ENCODE measurements at regions not wholly inside any gene's neighbourhood (a gene's known extent, or its start where the extent isn't known, plus 50 kb on each side); places are given as distances from the start of the nearest gene placed in this dataset.
"Not testable (repeated sequence)": the region's sequence is repeated elsewhere in the genome, so short reads cannot be mapped to it uniquely, and the experiment has no call there.

DNA sequence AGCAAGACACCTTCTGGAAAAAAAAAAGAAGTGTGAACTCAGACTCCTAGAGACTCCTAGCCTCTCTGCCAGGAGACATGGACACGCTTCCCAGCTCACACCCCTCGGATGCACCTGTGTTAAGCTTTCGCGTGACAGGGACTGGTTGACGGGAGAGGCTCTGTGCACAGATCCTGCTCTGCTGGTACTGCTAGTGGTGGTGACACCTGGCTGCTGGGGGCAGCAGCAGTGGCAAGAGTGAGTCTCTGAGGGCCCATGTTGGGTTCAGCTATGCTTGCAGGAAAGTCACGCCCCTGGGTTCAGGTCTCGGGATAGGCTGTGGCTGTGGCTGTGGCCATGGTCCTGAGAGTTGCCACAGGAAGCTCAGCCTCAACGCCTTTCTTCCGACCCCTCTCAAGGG, 81.1 kb downstream of the XRCC2 start:
- intact Hi-C loops (cut with DNase I): no loop called here

DNA sequence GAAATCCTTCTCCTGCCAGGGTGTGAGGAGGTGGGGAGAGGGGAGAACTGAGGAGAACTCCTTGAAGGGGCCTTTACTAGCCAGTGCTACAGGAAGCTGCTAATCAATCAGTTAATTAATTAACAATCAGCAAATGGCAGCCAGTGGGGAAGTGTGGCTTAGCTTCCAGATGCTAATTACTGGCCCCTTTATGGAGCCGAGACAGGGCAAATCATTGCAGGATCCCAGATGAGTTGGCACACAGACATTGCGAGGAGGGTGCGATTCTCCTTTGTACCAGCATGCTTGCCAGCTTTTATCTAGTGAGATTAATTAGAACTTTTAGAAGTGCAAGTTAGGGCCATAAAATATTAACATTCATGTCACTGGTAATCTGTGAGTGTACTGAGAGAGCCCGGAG, 84.0 kb downstream of the XRCC2 start:
- intact Hi-C loops (cut with DNase I): no loop called here
- DNase-seq: peak in 1 of 42 donors; percentile 19

More for the DNA sequence above, 81.1 kb downstream of the XRCC2 start:
- no peak for DNase-seq

DNA sequence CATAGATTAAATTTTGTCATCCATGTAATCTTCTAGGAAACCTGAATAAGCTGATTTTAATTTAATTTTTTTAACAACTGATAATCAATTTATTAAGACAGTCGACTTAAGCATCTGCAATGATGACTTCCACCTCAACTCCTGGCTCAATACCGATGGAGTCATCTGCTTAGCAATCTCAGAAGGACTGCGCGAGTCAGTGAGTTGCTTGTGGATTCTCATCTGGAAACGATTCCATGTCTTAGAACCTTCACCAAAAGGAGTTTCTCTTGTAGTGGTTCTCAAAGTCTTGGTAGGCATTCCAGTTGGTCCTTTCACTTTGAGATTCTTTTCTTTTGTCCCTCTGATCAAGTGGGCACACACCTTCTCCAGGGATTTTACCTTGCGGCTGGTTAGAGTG, 85.5 kb downstream of the XRCC2 start:
- intact Hi-C loops (cut with DNase I): no loop called here
- DNase-seq: no peak

DNA sequence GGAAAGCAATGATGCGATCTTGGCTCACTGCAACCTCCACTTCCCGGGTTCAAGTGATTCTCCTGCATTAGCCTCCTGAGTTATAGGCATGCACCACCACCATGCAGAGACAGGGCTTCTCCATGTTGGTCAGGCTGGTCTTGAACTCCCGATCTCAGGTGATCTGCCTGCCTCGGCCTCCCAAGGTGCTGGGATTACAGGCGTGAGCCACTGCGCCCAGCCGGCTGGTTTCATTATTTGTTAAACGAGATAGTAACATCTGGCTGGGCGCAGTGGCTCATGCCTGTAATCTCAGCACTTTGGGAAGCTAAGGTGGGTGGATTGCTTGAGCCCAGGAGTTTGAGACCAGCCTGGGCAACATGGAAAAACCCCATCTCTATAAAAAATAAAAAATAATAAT, 86.1 kb downstream of the XRCC2 start:
- DNase-seq; intact Hi-C loops (cut with DNase I): not testable (repeated sequence)

DNA sequence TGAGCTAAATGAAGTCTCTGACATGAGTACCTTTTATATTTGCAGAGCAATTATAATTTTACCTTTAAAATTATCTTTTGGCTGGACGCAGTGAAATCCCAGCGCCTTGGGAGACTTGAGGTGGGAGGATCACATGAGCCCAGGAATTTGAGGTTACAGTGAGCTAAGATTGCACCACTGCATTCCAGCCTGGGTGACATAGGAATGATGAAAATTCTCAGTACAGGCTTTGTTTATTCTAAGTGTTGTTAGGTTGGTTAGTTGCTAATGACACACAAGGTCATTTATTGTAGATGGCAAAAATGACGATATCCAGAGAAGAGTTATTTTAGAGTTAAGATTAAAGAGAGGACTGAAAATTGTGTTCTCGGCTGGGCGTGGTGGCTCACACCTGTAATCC, 87.6 kb downstream of the XRCC2 start:
- no peak for DNase-seq
- intact Hi-C loops (cut with DNase I): no loop called here

DNA sequence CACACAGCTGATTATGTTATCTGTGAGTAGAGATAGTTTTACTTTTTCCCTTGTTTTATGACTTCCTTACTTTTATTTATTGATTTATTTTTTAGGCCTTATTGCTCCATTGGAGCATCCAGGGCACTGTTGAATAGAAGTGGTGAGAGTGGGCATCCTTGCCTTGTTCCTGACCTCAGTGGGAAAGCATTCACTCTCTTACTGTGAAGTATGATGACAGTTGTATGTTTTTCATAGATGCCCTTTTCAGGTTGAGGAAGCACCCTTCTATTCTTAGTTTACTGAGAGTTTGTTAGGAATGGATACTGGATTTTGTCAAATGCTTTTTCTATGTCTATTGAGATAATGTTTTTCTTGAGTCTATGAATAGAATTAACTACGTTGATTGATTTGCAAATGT, 88.6 kb downstream of the XRCC2 start:
- no peak for DNase-seq
- intact Hi-C loops (cut with DNase I): no loop called here

DNA sequence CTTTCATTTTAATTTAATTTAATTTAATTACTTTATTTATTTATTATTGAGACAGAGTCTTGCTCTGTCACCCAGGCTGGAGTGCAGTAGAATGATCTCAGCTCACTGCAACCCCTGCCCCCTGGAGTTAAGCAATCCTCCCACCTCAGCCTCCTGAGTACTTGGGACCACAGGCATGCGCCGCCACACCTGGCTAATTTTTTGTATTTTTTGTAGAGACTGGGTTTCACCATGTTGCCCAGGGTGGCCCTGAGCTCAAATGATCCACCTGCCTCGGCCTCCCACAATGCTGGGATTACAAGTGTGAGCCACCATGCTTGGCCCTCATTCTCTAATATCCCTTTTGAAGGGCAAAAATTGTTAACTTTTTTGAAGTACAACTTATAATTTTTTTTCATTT, 92.9 kb downstream of the XRCC2 start:
- intact Hi-C loops (cut with DNase I): no loop called here
- DNase-seq: peak in 1 of 42 donors; percentile 20

DNA sequence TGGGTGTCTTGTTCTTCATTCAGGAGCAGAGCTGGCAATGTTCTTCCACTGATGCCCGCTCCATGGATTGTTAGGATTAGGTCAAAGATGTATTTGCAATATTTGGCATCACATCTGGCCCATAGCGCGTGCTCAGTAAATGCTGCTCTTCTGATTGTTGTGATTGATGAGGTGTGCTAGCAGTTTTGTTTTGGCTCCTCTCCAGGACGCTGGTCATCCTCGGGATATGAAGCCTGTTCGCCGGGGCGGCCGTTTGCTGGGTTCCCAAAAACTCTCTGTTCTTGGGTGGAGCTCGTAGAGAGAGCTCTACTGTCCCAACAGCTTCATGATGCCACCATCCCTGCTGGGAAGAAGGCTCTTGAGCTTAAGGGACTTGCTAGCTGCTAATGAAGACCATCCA, 96.9 kb downstream of the XRCC2 start:
- intact Hi-C loops (cut with DNase I): no loop called here
- peak in 1 of 42 donors; percentile 15 for DNase-seq

DNA sequence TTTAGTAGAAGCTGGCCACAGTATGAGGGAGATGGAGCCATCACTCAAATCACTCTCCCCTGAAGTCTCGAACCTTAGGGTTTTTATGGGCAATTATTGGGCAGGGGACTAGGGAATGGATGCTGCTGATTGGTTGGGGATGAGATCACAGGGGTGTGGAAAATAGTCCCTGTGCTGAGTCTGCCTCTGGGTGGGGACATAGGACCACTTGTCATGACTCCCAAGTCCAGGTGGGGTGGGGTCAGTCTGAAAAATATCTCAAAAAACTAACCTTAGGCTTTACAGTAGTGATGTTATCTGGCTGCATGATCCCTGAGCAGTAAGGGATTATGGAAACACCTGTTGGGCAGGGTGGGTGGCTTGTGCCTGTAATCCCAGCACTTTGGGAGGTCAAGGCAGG, 98.6 kb downstream of the XRCC2 start:
- intact Hi-C loops (cut with DNase I): no loop called here
- no peak for DNase-seq

DNA sequence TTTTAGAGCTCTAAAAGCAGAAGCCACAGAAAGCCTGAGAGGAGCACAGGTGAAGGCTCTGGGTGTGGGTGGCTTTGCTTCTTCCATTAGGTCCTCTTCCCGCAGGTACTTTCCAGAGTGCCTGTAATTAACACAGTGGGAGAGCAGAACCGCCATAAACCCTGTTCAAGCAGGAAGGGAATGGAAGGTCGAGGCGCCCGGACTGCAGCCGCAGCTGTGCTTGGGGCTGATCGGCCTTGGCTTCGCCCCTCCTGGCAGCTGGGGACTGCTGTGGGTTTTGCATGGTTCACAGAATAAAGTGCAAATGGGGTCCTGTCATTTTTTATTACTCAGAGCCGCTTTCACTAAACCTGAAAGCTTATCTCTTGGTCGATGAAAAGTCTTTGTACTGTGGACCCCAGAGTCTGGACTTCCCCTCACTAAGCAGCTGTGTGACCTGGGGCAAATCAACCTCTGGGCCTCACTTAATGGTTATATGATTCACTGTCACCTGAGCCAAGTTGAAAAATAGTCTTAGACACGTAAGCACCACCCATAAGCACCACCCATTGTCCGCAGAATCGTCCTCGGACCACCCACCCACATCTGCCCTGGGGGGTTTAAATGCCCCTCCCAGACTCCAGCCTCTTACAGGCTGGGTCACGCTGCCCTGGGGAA, 100.9 kb downstream of the XRCC2 start:
- no peak for DNase-seq

DNA sequence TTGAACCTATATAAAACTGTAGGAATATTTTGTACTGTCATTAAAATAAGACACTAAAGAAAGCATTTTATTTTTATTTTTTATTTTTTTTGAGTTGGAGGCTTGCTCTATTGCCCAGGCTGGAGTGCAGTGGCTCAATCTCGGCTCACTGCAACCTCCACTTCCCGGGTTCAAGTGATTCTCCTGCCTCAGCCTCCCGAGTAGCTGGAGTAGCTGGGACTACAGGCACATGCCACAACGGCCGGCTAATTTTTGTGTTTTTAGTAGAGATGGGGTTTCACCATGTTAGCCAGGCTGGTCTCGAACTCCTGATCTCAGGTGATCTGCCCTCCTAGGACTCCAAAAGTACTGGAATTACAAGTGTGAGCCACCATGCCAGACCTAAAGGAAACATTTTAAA, 102.8 kb downstream of the XRCC2 start:
- intact Hi-C loops (cut with DNase I); DNase-seq: not testable (repeated sequence)

More for the DNA sequence above, 100.9 kb downstream of the XRCC2 start:
- intact Hi-C loops (cut with DNase I): no loop called here

DNA sequence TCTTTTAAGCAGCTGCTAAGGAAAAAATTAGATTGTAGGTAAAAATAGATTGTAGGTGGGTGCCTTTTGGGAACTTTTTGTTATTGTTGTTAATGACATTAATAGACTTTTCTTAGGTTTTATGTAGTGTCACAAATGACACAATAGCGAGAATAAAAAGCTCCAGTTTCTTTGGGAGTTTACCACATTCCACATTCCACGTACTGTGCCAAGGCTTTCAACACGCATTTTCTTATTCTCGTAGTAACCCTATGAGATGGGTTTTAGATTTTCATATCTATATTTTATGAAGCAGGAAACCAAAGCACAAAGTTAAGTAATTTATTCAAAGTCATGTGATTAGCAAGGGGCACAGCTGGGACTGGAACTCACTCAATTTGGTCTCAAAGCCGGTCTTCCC, 103.8 kb downstream of the XRCC2 start:
- intact Hi-C loops (cut with DNase I): no loop called here

DNA sequence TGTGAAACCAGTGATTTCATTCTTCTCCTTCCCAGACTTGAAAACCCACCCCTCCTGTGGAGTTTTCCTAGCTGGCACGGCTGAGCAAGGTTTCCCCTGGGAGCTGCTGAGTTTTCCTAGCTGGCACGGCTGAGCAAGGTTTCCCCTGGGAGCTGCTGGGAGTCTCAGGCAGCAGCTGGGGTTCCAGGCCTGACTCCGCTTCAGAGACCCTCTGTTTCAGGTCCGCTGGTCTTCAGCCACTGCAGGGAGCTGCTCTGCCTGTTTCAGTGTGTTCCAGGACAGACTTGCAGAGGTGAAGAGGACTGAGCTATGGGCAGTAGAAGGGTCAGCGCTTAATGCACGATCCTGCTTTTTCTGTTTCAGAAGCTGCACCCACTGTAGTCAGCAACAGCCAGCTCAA, 104.9 kb downstream of the XRCC2 start:
- intact Hi-C loops (cut with DNase I): no loop called here
- peak in 1 of 42 donors; percentile 12 for DNase-seq

More for the DNA sequence above, 103.8 kb downstream of the XRCC2 start:
- DNase-seq: no peak

DNA sequence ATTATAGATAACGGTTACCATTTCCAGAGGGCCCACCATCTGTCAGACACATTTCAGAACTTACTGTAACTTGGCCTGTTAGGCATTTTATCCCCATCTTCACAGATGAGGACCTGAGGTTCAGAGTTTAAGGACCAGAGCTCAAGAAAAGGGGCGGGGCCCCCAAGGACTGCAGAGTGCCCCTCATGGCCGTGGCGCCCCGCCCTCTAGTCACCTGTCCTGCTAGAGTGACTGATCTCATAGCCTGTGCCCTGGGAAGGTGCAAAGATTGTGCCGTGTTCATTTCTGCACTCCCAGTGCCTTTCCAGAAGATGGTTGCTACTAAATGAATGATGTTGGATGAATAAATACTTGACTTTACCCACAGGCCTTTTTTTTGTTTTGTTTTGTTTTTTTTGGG, 107.0 kb downstream of the XRCC2 start:
- DNase-seq: no peak
- intact Hi-C loops (cut with DNase I): no loop called here

DNA sequence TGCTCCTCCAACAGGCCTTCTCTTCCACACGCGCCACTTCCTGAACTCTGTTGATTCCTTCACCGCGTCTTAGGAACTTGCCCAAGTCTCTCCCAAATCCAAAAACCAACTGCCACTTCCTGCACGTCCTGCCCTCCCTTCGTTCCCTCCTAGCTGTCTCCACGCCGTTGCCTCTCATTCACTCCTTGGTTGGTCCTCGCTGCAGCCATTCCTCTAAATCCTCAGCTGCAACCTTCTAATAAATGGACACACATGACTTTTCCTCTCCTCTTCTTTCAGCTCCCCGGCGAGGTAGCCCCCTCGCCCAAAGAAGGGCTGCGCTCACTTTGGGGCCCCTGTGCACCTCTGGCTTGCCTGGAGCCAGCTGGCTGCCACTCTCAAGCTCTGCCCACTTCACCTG, 110.2 kb downstream of the XRCC2 start:
- intact Hi-C loops (cut with DNase I): no loop called here
- no peak for DNase-seq

DNA sequence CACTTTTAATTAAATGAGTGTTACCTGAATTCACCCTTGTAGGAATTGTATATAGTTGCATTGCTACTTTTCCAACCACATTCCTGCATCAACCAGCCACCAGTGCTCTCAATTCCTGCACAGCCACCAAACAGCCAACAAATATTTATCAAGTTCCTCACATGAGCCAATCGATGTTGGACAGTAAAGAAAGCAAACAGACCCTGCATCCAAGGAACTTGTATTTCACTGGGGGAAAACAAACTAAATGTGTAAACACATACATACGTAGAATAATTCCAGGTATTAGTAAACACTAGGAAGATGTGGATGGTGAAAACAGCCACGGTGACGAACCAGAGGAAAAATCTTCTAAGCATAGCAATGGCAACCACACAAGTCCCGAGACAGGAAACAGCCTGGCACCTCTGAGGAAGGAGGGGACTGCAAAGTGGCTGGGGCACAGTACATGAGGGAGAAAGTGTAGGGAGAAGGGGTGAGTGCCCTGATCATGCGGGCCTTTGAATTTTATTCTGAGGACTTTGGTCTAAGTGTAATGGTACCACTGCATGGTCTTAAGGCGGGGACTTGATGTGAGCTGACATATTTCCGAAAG, 111.2 kb downstream of the XRCC2 start:
- intact Hi-C loops (cut with DNase I): no loop called here

DNA sequence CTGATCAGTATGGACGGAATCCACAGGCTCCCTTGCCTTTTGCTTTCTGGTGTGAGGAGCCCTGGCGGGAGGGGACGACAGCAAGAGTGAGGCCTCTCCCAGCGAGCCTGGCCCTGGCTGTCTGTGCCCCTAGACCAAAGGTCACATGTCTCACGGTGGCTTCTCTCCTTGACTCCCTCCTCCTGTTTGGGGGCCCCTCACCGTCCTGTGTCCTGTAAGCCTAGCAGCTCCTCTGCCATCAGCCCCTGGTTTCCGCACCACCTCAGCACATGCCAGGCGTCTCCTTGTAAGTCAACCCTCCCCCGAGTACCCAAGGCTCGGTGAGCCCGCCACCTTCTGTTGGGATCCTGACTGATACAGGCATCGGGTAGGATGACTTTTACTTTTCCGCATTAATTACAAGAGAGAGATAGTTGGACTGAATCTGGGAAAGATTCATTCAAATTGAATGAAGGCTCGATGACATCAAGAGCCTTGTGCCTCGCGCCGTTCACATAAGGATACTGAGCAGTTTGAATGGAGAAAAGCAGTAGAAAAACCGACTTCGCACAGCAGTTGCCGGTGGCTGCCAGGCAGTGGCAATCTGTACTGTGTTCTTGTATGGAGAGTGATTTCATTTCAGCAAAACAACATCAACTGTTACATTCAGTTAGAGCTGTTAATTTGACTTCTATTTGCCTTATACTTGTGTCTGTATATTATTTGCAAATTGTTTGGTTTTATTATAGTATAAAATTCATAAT, 119.8 kb downstream of the XRCC2 start:
- DNase-seq: peak in 9 of 42 donors; percentile 2 to 29 (median 12)
- intact Hi-C loops (cut with DNase I): no loop called here

More for the DNA sequence above, 111.2 kb downstream of the XRCC2 start:
- DNase-seq: no peak

DNA sequence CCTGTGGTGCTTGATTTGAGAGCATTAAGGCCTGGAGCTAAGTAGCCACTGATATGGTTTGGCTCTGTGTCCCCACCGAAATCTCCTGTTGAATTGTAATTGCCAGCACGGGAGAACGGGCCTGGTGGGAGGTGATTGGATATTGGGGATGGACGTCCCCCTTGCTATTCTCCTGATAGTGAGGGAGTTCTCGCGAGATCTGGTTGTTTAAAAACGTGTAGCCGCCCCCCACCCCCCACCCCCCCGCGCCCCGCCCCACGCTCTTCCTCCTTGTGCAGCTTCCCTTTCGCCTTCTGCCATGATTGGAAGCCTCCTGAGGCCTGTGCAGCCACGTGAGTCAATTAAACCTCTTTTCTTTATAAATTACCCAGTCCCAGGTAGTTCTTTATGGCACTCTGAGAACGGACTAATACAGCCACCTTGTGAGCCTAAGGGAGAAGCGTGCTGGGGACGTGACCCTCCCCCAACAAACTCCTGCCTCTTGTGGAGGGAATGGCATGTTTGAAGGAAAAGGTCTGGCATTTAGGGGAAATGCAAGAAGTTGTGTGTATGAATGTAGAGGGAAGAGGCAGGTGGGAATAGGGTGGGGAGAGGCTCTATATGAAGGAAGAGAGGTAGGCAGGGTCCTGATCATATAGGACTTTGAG, 118.0 kb upstream of the KMT2C start:
- DNase-seq: no peak
- intact Hi-C loops (cut with DNase I): no loop called here

DNA sequence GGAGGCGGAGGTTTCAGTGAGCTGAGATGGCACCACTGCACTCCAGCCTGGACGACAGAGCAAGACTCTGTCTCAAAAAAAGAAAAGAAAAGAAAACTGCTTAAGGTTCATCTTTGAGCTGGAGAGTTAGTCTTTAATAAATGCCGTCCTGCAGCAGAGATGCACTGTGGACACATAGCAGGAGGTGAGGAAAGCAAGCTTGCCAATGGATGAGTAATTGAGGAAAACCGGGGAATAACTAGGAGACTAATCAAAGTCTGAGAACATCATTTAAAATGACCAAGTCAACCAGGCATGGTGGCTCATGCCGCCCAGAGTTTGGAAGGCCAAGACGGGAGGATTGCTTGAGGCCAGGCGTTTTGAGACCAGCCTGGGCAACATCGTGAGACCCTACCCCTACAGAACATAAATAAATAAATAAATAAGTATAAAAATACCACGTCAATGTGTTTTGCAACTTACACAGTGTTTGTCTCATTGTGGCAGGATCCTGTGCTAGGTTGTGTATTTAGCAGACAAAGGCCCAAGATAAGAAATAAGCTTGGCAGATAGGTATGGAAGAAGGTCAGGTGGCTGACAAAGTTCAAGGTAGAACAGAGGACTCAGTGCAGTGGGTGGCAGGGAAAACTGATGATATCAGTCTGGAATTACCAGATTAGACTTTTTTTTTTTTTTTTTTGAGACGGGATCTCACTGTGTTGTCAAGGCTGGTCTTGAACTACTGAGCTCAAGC, 115.7 kb upstream of the KMT2C start:
- intact Hi-C loops (cut with DNase I): no loop called here
- no peak for DNase-seq
